NCI-H524 (cell line): ENCODE measurements at regions not wholly inside any gene's neighbourhood (a gene's known extent, or its start where the extent isn't known, plus 50 kb on each side); places are given as distances from the start of the nearest gene placed in this dataset.
A peak's percentile ranks its signal among the peaks of the same experiment; 100 is the strongest.
"Not testable (repeated sequence)": the region's sequence is repeated elsewhere in the genome, so short reads cannot be mapped to it uniquely, and the experiment has no call there.

ENCODE experiments used
- DNase-seq, 2 experiments: peaks; one replicate each; lab custom pipeline; 2025; lab: John Stamatoyannopoulos, UW

DNA sequence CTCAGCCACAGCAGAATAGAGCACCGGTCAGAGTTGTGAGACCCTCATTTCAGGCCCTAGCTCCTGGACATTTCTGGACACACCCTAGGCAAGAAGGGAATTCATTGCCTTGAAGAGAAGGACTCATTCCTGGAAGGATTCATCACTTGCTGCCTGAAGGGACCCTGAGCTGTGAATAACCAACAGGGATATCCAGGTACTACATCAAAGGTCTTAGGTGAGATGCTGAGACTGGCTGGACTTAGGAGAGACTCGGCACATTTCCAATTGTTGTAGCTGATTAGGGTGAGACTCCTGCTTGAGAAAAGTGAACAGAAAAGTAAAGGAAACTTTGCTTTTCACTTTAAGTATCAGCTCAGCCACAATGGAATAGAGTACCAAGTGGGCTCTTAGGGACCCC is 208.1 kb upstream of the CDKN2B start:
- no peak for DNase-seq

- not testable (repeated sequence) for DNase-seq
Measured at GRCh38 chr9:22225856-22226255, 216.8 kb upstream of the CDKN2B start.

- DNase-seq: no peak
Measured at GRCh38 chr9:22227986-22228385, 218.6 kb upstream of the DMRTA1 start.

DNA sequence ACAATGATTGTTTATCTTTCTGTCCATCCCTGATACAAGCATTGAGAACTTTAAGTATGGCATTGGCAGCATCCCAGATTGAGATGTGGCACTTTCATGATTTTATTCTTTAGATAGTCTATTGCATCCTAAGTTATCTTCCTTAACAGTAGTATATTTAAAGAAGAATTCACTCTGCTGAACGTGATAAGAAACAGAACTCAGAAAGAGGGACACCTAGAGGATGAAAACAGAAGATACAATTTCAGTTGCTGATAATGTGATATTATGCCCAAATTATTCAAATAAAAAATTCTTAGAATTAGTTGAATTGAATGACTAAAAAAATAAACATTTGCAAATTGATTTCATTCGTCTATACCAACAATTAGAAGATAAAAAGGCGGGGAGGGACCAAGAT is 218.1 kb upstream of the DMRTA1 start:
- DNase-seq: no peak

- DNase-seq: no peak
Measured at GRCh38 chr9:22229069-22229468, 217.6 kb upstream of the DMRTA1 start.

GRCh38 chr9:22231309-22231708 is 215.3 kb upstream of the DMRTA1 start:
- not testable (repeated sequence) for DNase-seq

DNA sequence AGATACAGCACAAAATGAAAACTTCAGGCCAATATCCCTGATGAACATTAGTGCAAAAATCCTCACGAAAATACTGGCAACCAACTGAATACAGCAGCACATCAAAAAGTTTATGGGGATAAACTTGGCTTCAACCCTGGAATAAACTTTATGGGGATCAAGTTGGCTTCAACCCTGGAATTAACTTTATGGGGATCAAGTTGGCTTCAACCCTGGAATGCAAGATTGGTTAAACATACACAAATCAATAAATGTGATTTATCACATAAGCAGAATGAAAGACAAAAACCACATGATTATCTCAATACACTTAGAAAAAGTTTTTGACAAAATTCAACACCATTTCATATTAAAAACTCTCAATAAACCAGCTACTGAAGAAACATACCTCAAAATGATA is 213.7 kb upstream of the DMRTA1 start:
- no peak for DNase-seq

DNA sequence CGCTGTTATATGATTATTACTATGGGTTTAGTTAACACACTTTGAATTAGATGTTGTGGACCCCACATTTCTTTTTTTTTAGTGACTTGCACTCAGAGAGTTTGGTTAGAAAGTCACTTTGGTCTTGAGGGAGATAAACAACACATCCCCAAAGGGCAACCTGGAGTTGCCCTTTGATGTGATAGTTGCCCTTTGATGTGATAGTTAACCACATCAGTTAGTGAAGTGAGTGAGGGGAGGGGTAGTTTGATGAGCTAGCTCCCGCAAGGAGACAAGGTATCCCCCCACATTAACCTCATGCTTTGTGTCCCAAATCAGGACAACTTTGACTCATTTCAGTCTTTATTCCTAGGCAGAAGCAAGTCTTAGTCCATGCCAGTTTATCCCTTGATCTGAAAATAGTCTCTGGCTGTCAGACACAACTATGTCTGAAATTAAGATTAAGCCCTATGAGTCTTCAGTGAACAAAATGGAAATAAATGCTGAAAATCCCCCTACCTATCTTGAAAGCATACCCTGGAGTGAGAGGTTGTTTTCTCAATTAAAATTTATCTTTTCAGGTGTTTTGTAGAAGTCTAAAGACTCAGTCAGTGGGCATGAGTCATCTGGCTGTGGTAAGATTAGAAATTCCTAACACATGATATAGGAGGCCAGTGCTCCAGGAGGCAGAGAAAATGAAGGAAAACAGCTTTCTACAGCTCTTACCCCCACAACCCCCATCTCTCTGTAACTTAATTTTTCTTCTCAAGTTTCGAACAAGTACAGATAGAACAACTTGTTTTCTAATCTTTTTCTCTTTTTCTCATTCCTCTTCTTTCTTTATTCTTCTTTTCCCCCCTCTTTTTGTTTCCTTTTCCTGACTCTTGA is 208.9 kb upstream of the DMRTA1 start:
- DNase-seq: no peak

GRCh38 chr9:22238809-22239684 is 207.6 kb upstream of the DMRTA1 start:
- peak in 1 of 2 experiments; percentile 15 for DNase-seq

DNA sequence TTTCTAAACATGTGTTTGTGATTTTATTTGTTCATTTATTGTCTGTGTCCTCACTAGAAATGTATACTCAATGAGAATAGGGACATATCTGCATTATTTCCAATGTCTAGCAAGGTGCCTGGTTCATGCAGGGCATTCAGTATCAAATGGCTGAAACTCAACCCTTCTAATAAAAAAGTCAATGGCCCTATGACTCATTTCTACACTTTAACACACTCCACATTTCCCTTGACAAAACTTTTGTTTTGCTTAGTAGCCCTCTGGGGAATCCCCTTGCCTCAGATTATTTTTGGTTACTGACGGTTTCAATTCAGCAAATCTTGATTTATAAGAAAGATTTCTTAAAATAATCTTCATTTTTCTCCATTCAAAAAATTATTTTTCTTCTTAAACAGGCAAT is 206.0 kb upstream of the DMRTA1 start:
- no peak for DNase-seq

DNA sequence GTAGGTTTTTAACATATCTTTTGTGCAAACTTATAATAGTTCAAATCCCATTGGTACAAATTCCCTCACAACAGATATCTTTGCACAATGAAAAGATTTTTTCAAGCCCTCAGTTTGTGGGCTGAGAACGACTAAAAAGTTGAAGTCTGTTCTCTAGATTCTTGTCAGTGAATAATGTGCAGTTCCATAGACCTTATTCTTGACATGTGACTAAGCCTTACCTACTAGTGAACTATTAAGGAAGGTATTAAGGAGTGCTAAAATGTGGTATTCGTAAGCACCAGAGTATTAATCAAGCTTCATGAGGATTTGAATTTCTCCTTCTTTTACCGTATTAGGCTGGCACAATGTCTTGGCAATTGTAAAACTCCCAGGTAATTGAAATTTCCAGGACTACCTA is 205.6 kb upstream of the DMRTA1 start:
- no peak for DNase-seq

GRCh38 chr9:22241611-22242010 is 205.0 kb upstream of the DMRTA1 start:
- no peak for DNase-seq

DNA sequence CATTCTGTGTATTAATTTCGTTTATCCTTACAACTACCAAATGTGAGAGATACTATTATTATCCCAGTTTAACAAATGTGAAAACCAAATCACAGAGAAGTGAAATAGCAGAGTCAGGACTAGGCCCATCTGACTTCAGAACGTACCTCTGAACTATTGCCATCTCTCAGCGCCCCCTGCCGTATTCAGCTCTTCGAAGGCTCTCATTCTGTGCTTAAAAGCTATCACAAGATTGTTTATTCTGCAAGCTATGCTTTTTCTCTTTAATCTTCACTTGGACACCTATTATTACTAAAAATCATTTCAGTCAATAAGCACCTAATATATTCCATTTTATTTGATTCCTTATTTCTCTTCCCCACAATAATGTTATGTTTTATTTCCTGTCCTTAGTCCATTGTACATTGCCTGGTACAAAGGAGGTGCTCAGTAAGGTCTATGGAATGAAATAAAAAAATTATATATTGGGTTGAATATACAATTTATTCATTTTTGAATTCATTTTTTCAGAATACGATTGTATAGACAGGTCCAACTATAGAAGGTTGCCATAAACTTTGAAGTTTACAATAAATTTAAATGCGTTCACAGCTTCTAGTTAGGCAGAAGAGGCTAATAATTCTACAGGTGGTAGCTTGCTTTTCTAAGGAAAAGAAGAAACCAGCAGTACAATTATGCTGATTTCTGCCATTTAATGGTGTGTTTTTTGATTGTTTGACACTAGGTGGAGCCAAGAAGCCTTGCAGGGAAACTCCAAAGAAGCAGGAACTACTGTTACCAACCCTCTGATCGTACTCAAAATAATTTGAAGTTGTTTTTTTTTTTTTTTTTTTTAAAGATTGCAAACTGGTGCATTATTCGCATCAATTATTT is 202.2 kb upstream of the DMRTA1 start:
- DNase-seq: peak; percentile 23 to 60

DNA sequence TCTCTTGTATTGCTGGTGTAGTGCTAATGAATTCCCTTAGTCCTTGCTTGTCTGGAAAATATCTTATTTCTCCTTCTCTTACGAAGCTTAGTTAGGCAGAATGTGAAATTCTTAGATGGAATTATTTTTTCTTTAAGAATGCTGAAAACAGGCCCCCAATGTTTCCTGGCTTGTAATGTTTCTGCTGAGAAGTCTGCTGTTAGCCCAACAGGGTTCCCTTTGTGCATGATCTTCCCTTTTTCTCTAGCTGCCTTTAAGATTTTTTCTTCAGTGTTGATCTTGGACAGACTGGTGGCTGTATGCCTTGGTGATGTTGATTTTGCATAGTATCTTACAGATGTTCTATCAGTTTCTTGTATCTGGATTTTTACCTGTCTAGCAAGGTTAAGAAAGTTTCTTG is 191.3 kb upstream of the DMRTA1 start:
- DNase-seq: no peak

DNA sequence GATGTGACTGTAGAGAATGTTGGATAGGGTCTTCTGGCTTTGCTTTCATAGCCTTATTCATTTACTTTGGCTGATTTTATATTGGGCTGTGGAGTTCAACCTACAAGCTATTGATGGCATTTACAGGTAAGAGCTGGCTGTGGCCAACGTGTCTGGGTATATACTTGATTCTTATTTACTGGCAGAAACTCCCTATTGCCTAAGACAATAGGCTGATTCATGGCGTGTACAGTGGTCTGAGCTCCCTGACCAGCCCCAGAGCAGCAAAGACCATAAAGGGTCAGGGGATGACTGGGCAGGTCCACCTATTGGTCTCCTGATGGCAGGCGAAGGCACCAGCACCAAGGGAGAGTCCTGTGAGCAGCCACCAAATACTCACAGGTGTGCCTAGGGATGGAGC is 190.2 kb upstream of the DMRTA1 start:
- DNase-seq: no peak

GRCh38 chr9:22257026-22257816 is 189.4 kb upstream of the DMRTA1 start:
- DNase-seq: no peak

GRCh38 chr9:22265038-22265437 is 181.6 kb upstream of the DMRTA1 start:
- no peak for DNase-seq

- DNase-seq: no peak
Measured at GRCh38 chr9:22265534-22265933, 181.1 kb upstream of the DMRTA1 start.

GRCh38 chr9:22274477-22274876 is 172.1 kb upstream of the DMRTA1 start:
- no peak for DNase-seq

GRCh38 chr9:22278426-22278825 is 168.2 kb upstream of the DMRTA1 start:
- DNase-seq: no peak

GRCh38 chr9:22279636-22280035 is 167.0 kb upstream of the DMRTA1 start:
- DNase-seq: no peak
